HG03520 (cell line): ENCODE measurements at regions not wholly inside any gene's neighbourhood (a gene's known extent, or its start where the extent isn't known, plus 50 kb on each side); places are given as distances from the start of the nearest gene placed in this dataset.

ENCODE experiments used
- ATAC-seq: cut with Tn5 transposase; IDR thresholded peaks from one replicate; pipeline ENCODE4 v1.9.1; 2021; ENCODE audit warnings: mild to moderate bottlenecking, moderate library complexity; ENCODE audit not compliant: unreplicated experiment

DNA sequence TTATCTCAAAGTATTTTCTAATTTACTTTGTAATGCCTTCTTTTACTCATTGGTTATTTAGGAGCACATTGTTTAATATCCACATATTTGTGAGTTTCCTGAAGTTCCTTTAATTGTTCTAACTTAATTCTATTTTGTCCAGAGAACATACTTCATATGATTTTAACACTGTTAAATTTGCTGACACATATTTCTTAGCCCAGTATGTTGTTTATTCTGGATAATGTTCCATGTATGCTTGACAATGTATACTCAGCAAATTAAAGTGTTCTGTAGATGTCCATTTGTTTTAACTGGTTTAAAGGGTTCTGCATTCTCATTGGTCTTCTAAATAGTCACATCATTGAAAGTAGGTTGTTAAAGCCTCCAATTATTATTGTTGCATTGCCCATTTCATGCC lies 643.7 kb upstream of the NR5A2 start:
- ATAC-seq: no peak

DNA sequence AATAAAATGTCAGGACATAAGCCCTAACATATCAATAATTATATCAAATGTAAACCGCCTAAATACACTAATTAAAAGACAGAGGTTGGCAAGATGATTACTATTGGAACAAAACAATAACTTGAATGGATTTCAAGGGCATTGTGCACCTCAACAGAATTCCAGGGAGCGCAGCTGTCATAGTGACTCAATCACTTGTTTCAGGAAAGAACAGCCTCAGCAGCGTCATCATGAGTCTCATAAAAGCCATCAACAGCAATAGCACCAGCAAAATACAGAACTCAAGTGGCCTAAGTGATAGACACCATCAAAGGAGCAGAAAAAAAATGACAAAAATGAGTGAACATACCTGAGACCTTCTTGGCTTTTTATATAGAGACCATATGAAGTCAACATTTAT lies 632.7 kb upstream of the NR5A2 start:
- no peak for ATAC-seq

DNA sequence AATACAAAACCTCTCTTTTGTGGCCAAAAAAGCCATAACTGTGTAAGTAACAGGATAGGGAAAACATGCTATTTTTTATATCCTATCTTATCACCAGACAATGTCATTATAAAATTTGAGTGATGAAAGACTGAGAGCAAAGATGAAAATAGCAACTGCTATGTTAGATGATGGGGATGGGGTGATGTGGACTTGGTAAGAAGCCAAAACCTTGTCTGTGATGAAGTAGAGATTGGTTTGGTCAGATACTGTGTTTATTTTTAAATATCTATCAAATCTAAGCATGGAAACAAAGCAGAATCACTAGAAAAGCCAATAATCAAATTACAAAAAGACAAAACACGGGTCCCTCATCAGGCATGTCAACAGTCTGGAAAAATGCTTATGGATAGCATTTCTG lies 631.1 kb upstream of the NR5A2 start:
- ATAC-seq: no peak

DNA sequence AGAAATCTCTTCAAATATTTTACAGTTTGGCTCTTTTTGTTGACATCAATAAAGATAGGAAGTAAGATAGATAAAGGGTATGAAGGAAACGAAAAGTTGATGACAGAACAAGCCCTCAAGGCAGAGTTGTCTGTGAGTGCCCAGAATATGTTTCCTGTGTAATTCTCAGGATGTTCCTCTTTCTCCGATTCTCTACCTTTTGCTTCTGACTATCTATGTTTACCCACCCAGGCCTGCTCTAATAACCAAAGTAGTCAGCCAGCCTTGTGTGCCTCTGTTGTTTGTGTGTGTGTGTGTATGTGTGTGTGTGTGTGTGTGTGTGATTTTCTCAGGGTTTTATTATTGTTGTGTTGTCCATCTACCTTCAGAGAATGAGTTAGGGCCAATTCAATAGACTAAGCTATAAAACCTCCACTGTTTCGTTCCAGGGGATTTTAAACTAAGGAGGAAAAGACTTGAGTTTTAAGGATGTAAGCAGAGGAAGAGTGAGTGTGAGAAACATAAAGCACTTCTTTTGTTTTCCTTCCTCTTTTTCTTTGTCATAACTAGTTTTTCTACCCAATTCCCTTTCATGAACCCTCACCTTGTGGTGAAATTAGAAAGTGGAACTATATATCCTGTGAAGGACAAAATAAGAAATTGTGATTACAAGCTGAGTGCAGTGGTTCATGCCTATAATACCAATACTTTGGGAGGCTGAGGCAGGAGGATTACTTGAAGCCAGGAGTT lies 627.4 kb upstream of the NR5A2 start:
- ATAC-seq: peak; percentile 84

DNA sequence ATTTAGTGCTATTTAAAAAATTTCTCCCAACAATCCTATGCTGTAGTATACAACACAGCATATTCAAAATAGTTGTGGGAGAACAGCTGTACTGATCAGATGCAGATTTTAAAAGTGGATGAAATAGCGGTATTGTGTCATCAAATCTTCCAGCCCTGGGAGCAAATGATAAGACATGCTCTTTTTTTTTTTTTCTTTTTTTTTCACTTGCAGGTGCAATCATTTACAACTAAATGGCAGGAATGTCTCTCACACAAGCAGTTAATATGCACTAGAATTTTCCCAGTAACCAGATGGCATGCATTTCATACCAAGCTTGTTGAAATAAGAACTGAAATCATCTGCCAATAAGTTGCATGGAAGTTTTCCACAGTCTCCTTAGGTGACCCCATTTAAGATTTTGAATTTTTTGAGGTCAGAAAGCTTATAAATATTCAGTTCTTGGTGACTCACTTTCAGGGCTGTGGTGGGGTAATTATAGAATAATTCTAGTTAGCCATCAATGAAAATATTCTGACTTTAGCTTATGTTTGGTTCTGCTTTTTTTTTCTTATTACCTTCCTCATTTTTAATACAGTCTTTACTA lies 623.9 kb upstream of the NR5A2 start:
- no peak for ATAC-seq

DNA sequence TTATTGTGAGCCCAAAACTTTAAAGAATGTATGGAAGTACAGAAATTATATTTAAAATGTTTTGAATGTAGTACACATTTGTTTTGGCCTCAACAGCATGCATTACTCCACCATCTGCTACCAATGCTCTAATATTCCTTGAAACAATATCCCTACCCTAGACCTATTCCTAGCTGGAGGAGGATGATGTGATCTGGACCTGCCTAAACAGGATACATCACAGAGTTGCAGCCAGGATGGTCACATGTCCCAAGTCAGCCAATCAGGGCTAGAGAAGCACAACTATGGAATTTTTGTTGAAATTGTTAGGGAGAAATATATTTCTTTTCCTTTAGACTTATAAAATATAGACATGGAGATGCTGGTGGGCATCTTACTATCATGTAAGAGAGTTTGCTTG lies 623.3 kb upstream of the NR5A2 start:
- no peak for ATAC-seq

DNA sequence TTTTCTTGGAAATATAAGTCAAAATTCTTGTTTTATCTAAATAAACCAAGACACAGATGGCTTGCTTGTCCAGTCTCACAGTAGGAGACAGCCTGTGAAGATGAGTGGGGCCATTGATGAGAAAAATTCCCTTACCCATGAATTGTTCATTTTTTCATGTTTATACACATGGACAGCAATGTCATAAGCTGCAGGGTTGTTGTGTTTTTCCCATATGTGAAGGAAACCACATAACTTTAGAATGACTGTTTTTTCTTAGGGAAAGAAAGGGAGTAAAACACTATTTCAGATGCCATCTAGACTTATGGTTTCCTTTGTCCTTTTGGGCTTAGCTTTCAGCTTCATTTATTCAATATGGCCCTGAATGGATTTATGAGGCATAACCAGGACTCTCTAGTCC lies 622.5 kb upstream of the NR5A2 start:
- ATAC-seq: no peak

DNA sequence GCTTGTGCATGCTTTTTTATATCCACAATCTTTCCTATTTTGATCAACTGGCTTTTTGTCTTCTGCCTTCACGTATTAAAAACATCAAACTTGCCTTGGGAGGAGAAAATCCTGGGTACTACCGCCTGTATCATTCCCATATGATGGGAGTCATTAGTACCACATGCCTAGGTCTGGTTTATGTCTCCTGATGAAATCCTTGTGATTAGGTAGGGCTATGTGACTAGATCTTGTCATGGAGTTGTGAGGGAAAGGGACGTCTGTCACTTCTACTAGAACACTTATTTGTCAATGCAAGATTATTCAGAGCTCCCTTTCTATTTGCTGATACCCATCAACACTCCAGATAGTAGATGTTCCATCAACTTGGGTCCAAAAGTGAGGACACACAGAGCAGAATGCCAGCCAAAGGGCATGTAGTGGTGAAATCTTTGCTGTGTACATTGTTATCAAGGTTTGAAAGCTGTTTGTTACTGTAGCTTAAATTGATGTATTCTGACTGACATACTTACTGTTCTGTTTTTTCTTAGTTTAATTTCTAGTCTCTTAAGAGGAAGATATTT lies 621.8 kb upstream of the NR5A2 start:
- no peak for ATAC-seq

DNA sequence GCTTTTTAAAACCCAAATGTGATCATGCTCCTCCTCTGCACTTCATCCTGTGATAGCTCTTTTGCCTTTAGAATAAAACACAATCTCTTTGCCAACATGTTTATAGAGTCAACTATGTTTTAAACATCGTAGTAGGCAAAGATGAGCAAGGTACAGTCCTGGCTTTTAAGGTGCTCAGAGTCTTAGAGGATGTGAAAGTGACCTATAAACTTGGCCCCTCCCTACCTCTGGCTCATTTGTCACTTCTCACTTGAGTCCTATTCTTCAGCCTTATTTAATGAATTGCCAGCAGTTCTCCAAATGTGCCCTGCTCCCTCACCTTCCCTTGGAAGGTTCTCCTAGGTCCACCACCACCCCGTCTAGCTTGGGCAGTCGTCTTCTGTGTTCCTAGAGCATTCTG lies 617.0 kb upstream of the NR5A2 start:
- no peak for ATAC-seq

DNA sequence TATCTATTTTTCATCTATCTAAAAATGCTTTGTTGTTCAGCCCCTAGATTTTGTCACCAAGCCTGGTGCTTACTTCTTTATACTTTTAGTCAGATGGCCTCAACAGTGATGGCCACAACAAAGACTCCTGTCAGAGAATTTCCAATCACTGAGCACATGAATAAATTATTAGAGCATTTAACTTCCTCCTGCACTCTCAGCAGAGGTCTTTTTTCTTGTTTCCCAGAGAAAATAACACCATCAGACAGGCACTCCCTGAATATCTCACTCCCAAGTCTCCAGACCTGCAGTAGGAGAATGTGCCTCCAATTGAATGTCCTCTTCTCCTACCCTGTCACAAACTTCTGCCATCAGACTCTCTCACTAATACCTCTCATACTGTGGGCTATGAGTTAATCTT lies 616.0 kb upstream of the NR5A2 start:
- no peak for ATAC-seq

DNA sequence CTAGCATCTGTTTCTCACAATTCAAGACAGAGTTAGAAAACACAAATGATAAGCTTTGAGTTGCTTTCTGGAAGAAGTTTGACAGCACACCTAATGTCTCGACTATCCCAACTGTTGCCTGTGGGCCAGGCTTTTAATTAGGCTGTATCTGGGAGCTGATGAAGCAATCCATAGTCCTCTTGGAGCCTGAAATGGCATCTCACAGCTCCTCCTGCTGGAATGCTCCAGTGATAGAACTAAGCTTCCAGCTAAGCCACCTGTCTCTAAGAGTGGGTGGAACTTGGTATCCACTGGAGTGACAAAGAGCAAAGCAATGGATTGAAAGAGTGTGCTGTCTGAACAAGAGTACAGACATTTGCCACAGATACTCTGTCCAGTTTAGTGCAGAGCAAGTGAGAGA lies 605.3 kb upstream of the NR5A2 start:
- no peak for ATAC-seq

DNA sequence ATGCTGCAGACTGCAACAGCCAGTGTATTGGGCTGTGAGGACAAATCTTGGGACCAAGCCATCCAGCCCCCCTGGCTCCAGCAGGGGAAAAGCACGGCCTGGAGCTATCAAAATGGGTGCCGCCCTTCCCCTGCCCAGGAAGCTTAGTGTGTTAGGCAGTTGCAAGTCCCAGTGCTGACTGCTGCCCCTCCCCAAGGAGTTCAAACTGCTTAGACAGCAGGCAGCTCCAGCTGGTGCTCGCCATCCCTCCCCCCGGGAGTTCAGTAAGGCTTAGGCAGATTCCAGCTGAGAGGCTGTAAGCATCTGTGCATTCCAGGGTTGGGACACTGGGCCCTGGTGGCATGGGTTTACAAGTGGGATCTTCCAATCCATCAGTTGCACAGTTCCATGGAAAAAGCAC lies 579.6 kb upstream of the NR5A2 start:
- no peak for ATAC-seq

DNA sequence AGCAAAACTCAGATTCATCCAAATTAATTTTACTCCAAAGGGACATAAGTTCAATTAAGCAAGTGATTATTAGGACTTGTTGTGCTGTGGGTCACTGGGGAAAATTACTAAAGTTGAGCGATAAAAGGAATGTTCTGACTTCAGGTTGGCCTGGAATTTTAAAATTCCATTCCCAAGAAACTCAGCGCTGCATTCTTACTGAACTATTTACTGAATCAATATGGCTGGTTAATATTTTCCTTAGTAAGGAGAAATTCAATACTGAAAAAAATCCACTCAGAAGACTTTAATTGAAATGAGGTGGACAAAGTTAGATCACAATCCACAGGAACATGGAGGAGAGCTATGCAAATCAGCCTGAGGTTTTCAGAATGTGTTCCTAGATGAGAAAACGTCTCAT lies 578.9 kb upstream of the NR5A2 start:
- ATAC-seq: no peak

DNA sequence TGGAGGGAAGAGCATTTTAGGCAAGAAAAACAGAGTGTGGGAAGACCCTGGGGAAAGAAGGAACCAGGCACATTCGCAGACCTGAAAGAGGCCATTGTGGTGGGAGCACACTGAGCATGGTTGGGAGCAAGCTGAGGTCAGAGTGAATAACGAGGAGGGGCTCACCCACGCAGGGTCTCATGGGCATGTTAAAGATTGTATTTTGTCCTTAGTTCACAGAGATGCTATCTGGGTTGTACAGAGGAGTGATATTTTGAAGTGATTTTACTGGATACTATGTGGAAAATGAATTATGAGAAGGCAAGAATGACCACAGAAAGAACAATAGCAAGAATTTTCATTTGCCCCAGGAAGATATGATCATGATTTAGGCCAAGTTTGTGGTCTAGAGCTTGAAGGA lies 578.3 kb upstream of the NR5A2 start:
- no peak for ATAC-seq

DNA sequence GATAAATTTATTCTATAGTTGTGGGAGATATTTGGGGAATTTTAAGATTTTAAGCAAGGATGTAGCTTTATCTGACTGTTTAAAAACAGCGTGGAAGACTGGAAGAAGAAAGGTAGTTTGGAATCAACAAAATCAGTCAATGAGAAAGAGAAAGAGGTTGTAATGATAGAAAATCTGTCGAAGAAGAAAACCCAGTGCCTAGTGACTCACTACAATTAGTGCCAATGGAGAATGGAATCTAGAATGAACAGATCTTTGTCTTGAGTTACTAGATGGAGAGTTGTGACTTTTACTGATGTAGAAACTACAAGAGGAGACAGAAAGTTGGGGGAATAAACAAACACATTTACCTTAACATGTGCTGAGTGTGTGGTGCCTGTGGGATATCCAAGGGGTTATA lies 577.8 kb upstream of the NR5A2 start:
- ATAC-seq: no peak

DNA sequence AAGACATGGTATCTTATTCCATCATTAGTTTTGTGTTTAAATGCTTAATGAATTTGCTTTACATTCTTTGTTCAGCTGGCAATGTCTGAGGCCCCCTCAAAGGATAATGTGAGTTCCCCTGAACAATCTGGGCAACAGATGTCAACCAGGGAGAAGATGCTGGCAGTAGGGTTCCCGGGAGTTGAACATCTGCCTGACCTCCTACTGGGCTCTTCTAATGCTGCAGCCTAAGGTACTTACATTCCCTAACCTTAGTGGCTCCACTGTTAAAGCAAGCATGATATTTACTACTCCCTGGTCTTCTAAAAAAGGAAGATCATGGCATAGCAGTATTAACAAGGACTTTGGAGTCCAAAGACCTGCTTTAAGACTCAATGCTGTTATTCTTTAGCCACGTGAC lies 574.9 kb upstream of the NR5A2 start:
- ATAC-seq: no peak

DNA sequence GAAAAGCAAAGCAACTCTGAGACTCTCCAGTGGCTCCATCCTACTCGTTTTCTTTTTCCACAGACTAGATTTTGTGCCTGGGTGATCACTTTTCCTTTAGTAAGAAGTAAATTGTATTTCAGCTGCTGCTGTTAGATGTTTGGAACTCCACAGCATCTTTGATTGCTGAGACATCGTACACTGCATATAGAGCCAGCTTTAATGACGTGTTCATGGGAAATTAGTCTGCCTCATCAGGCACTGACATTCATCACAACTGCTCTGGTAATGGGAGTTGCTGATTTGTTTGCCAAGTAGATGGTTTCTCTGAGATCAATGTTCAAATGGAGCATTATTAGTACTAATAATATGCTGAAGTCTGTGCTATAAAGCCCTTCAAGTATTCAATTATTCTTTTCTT lies 573.8 kb upstream of the NR5A2 start:
- no peak for ATAC-seq

DNA sequence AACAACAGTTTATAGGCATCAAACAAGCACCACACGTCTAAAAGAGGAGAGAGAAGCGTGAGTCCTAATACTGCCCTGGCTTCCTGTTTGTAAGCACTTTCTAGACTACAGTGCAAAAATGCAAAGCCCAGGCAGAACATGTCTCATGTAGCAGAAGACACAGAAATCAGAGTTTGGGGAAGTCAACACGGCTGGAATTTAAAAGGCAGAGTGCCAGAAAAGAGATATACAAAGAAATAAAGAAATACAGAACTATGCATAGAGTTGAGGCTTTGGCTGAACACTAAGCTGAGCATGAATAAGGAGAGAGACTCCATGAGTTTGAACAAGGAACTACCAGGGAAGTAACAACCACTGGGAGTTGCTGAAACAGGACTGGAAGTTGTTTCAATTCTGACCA lies 566.6 kb upstream of the NR5A2 start:
- ATAC-seq: no peak

DNA sequence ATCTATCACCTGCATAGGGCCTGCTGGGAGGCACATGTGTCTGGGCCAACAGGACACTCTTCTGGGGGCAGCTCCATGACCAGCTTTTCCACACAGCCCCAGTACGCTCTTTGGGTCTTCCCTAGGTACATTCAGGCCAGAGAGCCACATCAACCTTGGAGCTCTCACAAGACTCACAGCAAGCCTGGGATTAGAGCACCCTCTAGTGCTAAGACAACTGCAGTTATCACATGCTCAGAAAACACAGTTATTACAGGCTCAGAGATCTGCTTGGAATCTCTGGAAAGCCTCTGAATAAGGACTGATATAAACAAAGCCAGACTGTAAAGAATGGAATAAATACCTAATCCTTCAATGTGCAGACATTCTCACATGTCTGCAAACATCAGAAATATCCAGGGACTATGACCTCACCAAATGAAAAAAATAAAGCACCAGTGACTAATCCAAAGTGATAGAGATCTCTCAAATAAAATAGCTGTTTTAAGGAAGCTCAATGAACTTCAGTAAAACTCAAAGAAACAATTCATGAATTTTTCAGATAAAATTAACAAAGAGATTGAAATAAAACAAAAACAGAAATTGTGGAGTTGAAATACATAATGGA lies 563.9 kb upstream of the NR5A2 start:
- peak; percentile 74 for ATAC-seq

DNA sequence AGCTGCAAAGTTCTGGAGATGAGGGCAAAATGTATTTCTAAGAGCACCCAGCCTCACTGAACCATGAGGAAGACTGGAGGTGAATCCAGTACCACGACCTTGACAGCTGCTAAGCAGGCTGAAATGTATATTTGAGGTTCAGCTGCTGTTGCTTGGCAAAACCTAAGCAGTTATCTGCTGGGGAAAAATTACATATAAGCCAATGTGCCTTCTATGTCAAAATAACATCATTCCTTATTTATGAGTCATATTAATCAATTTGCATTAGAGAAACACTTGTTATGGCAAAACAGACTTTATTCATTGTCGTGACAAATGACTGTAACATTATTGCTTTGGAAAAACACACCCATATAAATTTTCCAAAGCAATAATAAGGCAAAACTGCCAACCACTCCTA lies 560.5 kb upstream of the NR5A2 start:
- no peak for ATAC-seq

DNA sequence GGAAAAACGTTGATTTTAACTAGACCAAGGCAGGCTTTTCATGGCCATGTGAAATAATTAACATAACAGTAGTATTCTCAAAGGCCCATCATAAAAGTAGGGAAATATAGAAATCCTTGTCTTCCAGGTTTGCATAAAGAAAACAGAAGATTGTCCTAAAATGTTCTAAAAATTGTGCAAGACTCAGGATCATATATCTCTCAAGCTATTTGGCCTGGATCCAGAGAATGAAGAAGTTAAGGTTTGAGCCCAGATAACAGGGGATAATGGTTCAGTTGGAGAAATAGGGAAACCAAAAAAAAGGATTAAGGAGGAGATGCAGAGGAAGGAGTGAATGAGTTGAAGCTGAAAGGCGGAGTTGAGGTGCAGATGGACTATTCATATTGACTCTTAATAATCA lies 555.5 kb upstream of the NR5A2 start:
- ATAC-seq: no peak

DNA sequence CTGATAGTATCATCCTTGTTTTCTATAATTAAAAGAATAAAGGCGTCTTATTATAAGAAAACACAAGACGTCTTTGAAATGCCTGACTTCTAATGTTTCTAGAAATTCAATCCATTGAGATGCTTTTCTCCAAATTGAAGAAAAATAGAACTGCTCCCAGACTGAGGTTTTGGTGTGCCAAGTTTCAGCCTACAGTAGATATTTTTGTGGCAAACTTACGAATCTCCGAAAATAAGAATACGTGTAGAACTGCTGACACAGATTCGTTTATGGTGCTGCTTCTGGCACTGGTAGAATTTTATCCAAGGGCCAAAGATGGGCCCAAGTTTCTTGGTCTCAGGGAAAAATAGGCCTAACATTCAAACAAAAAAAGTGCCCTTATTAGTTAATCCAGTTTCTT lies 554.5 kb upstream of the NR5A2 start:
- no peak for ATAC-seq
